HG02840 (cell line): ENCODE measurements at regions not wholly inside any gene's neighbourhood (a gene's known extent, or its start where the extent isn't known, plus 50 kb on each side); places are given as distances from the start of the nearest gene placed in this dataset.

Source experiments
- ATAC-seq: cut with Tn5 transposase; IDR thresholded peaks from one replicate; pipeline ENCODE4 v1.9.1; 2021; ENCODE audit warnings: mild to moderate bottlenecking, moderate library complexity, moderate number of reproducible peaks; ENCODE audit not compliant: unreplicated experiment, low FRiP score

GRCh38 chr20:24829649-24830370 is 119.3 kb upstream of the CST7 start:
- ATAC-seq = no peak

DNA sequence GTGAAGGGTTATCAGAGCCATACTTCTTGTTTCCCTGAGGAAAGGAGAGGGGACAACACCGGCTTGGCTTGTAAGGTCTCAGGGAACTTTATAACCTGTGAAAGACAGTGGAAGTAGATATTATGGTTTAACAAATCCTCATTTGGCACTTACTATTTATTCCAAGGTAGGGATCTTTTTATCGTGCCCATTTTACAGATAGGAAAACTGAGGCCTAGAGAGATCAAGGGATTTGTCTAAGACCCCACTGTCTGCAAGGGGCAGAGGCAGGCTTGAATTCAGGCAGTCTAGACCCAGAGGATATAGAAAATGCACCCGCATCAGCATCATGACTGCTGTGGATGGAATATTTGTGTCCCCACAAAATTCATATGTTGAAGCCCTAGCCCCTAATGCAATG is 118.4 kb upstream of the CST7 start:
- no peak for ATAC-seq

DNA sequence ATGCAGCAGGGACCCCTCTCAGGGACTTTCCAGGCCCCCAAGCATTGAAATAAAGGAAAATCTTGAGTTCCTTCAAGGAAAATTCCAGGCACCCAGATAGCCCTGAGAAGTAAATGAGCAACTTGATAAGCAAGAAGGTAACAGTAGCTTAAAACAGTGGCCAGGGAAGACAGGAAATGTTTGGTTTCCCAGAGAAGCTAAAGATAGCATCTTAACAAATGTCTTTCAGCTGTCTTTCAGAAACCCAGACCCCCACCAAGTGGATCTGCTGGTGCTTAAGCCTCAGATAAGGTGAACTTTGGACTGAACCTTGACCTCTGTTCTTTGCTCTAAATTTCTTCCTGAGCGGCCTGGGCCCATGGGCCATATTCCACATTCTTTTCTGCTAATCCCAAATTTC is 117.8 kb upstream of the CST7 start:
- ATAC-seq = no peak

- no peak for ATAC-seq
Observed at GRCh38 chr20:24832518-24832917, 116.6 kb upstream of the CST7 start.

- no peak for ATAC-seq
Observed at GRCh38 chr20:24833592-24833991, 115.5 kb upstream of the CST7 start.

GRCh38 chr20:24834310-24834709 is 114.8 kb upstream of the CST7 start:
- ATAC-seq = no peak

- no peak for ATAC-seq
Observed at GRCh38 chr20:24835195-24835594, 113.9 kb upstream of the CST7 start.

DNA sequence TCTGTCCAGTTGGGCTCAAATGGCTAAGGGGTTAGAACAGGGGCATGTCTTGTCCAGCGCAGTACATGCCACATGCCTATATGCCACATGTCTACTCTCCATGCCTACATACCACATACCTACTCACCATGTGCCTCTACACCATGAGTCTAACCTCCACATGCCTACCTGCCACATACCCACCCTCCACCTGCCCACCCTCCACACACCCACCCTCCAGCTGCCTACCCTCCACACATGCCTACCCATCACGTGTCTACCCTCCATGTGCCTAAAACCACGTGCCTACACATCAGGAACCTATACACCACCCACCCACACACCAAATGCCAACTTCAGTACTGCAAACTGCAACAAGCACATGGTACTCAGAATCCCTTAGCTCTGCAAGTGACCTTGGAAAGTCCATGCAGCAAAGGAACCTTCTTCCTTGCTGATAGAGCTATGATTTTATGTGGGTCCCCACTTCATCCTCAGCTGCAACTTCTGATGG is 113.0 kb upstream of the CST7 start:
- ATAC-seq = no peak

GRCh38 chr20:24836661-24837299 is 112.3 kb upstream of the CST7 start:
- ATAC-seq = no peak

DNA sequence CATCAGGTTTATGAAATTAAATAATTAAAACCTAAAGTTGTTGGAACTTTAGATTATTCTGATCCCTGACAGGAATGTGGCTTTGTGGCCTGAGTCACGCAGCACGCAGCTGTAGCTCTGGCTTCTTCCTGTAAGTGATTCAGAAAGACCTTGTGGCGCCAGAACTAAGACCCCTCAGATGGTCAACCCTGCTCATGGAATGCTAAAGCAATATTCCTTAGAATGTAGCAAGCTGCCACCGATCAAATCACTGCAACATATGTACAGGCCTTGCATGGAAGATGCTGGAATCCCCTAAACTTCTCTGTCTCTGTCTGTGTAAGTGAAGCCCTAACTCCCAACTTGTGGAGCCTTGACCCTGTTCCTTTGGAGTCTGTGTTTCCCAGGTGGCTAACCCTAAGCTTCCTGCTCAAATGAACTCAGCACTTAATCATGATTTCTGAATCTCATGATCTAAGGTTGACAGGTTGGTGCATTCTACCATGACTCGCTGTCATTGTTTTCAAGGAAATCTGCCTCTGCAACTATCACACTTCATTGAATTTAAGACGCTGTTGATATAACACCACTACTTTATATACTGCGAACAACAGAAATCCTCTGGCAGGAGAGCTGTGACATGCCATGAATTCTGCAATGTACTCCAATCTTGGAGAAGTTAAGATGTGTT is 111.2 kb upstream of the CST7 start:
- no peak for ATAC-seq

DNA sequence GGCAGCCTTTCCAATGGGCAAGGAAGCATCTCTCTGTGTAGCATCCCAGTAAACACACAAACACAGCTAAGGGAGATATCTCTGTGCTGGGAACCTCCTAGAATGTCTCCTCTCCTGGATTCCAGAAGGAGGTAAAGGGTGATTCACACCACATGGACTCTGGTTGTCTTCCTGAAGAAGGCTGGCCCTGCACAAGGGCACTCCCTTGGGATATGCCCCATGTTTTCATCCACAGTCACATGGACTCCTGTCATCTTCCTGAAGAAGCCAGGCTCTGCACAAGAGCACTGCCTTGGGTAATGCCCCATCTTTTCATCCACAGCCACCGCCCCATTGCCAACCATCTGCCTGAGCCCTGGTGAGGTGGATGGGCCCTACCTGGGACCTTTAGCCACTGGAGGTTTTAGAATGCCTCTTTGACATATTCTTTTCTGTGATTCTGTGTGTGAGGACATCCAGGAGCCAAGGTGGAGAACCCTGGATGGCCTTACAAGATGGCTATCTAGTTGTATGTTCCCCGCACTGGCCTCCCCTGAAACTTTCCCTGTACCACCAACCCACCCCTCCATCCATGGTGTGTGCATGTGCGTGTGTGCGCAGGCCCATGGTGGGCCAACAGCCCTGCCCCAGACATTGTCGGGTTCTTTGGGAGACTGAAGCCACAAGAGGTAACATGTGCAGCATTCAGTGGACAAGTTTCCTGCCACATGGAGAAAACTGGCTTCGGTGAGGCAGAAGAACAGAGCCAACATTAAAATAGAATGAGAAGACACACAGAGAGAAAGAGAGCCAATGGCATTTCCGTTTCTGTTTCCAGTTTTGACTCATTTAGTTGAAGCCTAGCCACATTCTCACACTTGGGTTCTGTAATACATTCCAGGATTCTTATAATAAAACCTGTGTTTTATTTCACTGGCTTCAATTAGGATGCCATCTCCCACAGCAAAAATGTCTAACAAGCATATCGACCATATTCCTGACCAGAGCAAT is 110.2 kb upstream of the CST7 start:
- ATAC-seq = no peak

DNA sequence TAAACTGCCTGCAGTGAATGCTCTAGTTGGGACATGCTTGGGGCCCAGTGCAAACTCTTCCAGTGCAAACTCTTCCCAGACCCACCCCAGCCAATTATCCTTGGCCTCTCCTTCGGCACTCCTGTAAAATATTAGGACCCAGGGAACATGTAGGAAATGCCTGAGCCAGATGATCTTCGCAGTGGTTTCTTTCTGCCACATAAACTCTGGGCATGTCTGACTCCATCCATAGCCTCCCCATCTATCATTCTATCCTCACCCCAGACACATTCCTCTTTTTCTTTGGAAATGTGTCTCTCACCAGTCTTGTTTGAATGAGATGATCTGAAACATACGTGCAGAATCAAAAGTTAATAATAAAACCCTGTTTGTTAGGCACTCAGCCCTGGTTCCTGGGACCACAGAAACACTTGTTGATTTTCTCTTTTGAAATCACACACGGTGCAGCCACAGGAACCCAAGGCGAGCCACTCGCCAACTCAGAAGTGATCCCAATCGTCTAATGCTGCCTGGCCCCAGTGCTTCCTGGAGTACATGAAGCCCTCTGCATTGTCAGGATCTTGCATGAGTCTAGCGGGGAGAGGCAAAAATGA is 108.9 kb upstream of the CST7 start:
- ATAC-seq = no peak

- no peak for ATAC-seq
Observed at GRCh38 chr20:24842274-24842917, 106.7 kb upstream of the CST7 start.

DNA sequence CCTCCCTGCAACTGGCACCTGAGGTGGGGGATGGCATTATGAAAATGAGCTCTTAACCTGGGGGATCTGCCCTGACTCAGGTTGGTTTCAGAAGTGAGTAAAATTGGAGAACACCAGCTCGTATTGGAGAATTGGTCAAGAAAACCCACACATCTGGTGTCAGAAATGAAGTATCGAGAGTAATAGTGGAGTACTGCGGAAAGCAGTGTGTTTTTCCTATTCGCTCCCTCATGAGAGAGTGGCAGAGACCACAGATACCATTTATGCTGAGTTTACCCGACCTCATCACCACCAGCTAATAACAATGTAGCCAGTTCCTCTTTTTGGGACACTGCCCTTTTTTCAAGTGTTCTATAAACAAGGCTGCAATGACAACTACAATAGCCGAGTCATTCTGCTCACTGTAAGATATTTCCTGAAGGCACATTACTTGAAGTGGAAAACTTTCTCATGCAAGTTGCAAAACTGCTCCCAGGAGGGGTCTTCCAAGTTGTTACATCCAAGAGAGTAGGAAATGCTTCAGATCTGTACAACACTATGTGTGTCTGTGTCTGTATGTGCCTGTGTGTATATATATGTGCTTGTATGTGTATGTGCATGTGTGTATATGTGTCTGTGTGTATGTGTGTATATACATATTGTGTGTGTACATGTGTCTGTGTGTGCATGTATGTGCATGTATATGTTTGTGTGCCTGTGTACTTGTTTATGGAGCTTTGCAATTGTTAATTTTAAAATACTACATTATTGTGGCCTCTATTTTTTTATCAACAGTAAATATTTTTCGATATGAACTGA is 106.0 kb upstream of the CST7 start:
- peak; percentile 95 for ATAC-seq

DNA sequence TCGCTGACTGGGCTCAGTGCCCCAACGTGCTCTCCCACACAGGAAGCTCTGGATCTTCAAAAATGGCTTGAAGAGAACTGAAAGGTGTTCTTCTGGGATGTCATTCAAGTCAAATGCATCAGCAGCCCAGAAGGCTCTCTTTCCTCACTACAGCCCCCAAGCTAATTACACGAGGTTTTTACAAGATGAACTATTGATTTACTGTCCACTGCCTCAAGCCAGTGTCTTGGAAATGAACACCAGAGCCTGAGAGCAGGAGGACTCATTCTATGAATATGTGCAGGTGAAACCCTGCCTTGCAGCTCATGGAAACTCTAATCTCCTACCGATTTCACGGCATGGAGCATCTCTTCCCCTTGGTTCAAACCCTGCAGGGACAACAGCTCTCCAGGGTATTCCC is 98.9 kb upstream of the CST7 start:
- no peak for ATAC-seq

- ATAC-seq = no peak
Observed at GRCh38 chr20:24851346-24852019, 97.6 kb upstream of the CST7 start.

- no peak for ATAC-seq
Observed at GRCh38 chr20:24853916-24854315, 95.2 kb upstream of the CST7 start.

- no peak for ATAC-seq
Observed at GRCh38 chr20:24855848-24856247, 93.2 kb upstream of the CST7 start.
